ENCODE measurements at regions not wholly inside any gene's neighbourhood (a gene's known extent, or its start where the extent isn't known, plus 50 kb on each side); places are given as distances from the start of the nearest gene placed in this dataset.

DNA sequence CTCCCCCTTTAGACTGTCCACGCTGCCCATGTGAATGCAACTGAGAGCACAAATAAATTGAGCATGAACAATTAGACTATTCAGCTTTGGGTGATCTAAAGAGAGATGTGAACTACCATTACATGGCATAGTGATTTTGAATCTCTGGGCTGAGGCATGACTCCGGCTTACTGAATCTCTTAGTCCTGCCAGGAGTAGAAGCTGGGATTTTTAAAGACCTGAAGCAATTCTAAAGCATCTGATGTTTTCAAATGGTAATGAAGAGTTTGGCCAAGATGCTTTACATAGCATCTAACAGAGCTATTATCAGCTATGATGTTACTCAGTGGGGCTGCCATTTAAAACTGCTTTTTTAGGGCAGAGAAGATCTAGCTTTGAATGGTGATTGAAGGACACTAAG, 1059.1 kb downstream of the SORCS3 start:
- no peak for DNase-seq (ENCODE audit: low read depth)
- in situ Hi-C loops (cut with HindIII; ENCODE audit: low pct_unique_long_range_greater_than_20kb, low sequenced_read_pairs), result no loop called here

DNA sequence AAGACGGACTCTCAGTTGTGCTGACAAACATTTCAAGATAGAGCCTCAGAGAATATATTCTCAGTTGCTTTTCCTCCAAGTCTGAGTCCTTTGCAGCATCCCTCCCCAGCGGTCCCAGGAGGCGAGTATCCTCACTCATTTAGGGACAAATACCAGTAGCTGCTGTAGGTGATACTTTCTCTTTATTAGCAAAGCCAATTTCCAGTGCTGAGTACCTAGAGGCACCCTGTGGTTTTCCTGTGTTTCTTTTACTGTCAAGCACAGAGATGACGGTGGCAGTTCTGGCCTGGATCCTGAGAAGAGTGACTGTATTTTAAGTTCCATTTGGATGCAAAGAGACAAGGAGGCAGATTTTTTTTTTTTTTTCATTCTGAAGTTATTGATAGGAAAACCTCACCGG, 1058.4 kb downstream of the SORCS3 start:
- DNase-seq (ENCODE audit: low read depth), result no peak
- in situ Hi-C loops (cut with HindIII; ENCODE audit: low pct_unique_long_range_greater_than_20kb, low sequenced_read_pairs), result no loop called here

DNA sequence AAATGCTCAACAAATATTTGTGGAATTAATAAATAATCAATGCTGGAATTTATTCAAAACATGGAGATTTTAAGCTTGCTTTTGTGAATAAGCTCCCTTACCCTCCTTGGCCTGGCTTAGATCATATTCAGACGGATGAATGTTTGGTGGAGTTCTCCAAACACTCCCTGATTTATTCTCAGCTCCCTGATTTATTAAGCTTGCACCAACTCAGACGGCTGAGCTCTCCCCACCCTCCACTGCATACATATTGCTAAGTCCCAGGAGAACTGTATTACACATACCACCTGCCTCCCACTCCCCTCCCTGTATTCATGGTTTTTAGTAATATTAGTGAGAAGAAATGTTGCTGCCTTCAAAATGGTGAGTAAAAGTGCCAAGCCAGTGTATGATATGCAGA, 1057.5 kb downstream of the SORCS3 start:
- DNase-seq (ENCODE audit: low read depth), result no peak
- in situ Hi-C loops (cut with HindIII; ENCODE audit: low pct_unique_long_range_greater_than_20kb, low sequenced_read_pairs), result no loop called here

DNA sequence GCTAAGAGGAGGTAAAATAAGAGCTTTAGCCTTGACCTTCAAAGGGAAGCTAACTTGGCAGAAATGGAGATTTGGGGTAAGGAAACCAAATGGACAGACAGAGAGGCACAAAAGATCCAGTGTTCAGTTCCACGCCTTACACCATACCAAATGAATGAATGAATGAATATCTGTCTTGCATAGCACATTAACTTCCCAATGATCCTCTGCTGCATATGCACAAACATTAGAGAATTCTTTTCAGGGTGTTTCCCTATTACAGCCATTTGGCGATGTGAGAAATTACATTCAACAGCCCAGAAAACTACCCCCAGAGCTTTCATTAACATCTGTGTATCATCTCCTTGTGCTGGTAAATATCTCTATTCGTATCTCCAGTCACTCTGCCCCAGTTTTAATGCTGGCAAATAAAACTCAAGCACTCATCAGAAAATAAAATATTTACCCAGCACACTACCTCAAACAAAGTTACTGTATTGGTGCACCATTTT, 1056.2 kb downstream of the SORCS3 start:
- no peak for DNase-seq (ENCODE audit: low read depth)
- in situ Hi-C loops (cut with HindIII; ENCODE audit: low pct_unique_long_range_greater_than_20kb, low sequenced_read_pairs), result no loop called here

DNA sequence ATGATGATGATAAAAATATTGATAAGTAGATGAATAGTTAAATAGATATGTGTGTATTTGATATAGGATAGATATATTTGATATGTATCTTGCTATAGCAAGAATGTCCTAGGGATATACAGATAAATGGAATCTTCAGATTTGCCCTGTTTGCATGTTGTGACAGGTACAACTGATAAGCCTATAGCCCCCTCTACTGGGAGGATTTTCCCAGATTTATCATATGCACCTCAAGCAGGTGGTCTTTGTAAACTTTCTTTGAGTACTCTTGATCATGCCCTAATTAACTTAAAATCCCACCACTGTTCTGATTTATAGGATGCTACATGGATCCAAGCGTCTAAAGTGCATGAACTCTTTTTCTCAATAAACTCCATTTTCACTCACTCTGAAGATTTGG, 1050.7 kb downstream of the SORCS3 start:
- DNase-seq (ENCODE audit: low read depth), result no peak
- in situ Hi-C loops (cut with HindIII; ENCODE audit: low pct_unique_long_range_greater_than_20kb, low sequenced_read_pairs), result no loop called here

DNA sequence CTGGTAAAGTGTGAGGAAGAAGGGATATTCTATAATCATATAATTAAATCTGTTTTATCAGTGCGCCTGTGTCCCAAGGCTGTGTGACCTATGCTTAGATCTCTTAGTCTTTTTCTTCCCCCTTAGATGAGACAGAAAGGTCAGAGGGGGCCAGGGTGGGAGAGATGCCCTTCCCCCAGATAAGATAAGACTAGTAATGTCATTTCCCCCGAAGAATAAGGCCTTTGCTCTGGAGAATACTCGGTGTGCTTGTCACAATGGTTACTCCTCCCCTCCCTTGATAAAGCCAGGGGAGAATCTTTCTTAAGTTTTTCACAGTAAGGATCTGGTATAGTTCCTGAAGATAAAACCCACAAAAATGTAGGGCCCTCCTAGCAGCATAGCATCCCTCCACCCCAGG, 1041.8 kb downstream of the SORCS3 start:
- no peak for DNase-seq (ENCODE audit: low read depth)
- in situ Hi-C loops (cut with HindIII; ENCODE audit: low pct_unique_long_range_greater_than_20kb, low sequenced_read_pairs), result no loop called here

DNA sequence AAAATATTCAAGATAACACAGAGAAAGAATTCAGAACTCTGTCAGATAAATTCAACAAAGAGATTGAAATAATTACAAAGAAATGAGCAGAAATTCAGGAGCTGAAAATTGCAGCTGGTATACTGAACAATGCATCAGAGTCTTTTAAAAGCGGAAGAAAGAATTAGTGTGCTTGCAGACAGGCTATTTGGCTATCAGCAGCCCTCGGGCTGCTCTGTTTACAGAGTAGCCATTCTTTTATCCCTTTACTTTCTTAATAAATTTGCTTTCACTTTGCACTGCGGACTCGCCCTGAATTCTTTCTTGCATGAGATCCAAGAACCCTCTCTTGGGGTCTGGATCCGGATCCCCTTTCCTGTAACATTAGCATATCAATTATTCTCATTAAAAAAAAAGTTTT, 1040.0 kb downstream of the SORCS3 start:
- in situ Hi-C loops (cut with HindIII; ENCODE audit: low pct_unique_long_range_greater_than_20kb, low sequenced_read_pairs), result no loop called here

DNA sequence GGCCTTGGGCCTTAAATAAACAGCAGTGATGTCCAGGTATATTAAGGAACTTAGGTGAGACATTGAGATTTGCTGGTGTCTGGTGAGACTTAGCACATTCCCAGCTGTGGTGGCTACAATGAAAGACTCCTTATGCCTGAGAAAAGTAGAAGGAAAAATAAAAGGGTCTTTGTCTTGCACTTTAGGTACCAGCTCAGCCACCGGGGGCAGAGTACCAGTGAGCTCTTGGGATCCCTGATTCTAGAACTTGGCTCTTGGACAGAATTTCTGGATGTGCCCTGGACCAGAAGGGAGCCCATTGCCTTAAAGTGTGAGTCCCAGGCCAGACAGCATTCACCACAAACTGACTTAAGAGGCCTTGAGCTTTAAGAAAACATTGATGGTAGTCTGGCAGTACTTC, 1038.7 kb downstream of the SORCS3 start:
- in situ Hi-C loops (cut with HindIII; ENCODE audit: low pct_unique_long_range_greater_than_20kb, low sequenced_read_pairs), result no loop called here
- DNase-seq (ENCODE audit: low read depth), result no peak

More for the DNA sequence above, 1040.0 kb downstream of the SORCS3 start:
- no peak for DNase-seq (ENCODE audit: low read depth)

DNA sequence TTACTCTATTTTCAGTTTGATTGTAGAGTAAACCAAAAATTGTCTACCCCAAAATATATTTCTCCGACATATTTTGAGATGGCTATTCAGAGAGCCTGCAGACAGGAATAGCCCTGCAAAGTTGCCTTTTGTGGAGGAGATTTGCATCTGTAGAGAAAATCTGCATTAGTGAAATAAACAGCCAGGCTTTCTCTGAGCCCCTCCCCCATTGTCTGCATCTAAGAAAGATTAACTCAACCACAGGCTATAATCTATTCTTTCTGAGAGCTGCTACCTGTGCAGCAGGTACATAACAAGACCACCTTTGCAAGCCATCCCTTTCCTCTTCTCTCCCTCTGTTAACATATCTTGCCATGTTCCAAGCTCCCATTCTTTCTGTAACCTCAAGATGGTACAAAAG, 1034.2 kb downstream of the SORCS3 start:
- no peak for DNase-seq (ENCODE audit: low read depth)
- in situ Hi-C loops (cut with HindIII; ENCODE audit: low pct_unique_long_range_greater_than_20kb, low sequenced_read_pairs), result no loop called here

DNA sequence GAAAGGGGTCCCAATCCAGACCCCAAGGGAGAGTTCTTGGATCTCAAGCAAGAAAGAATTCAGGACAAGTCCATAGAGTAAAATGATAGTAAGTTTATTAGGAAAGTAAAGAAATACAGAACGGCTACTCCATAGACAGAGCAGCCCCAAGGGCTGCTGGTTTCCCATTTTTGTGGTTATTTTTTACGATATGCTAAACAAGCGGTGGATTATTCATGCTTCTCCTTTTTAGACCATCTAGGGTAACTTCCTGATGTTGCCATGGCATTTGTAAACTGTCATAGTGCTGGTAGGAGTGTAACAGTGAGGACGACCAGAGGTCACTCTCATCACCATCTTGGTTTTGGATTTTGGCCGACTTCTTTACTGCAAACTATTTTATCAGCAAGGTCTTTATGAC, 1033.4 kb downstream of the SORCS3 start:
- in situ Hi-C loops (cut with HindIII; ENCODE audit: low pct_unique_long_range_greater_than_20kb, low sequenced_read_pairs), result no loop called here
- DNase-seq (ENCODE audit: low read depth), result no peak

DNA sequence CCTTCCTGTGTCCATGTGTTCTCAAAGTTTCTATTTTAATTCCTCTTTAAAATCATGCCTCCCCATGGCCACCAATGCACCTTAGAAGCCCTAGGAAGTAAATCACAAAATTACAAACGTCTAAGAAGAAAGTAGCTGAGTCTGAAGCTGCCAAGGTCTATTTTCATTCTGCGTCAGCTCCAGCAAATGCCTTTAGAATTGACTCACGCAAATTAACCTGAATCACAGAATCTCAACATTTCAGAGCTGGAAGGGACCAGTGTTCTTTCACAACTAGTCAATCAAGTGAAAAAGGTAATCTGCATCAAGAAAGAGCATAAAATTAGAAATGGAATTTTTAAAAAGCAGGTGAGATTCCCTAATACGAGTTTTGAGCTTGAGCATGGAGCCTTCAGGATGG, 1017.6 kb downstream of the SORCS3 start:
- in situ Hi-C loops (cut with HindIII; ENCODE audit: low pct_unique_long_range_greater_than_20kb, low sequenced_read_pairs), result no loop called here
- no peak for DNase-seq (ENCODE audit: low read depth)

DNA sequence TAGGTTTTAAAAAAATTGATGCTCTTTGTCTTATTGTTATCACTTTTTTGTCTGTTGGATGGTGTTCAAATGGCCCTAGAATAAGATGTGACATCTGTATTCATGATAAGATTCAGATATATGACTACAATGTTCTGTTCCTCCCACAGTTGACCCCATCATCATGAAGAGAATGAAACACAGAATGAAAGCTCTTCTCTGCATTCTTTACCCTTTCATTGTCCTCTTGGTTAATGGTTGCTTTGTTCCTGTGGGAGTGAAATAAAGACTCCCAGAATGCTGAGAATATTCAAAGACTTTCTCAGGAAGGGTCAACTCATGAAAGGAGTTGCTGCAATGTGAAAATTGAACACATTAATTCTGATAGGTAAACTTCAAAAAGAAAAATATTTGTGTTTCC, 1015.8 kb downstream of the SORCS3 start:
- no peak for DNase-seq (ENCODE audit: low read depth)
- in situ Hi-C loops (cut with HindIII; ENCODE audit: low pct_unique_long_range_greater_than_20kb, low sequenced_read_pairs), result no loop called here

DNA sequence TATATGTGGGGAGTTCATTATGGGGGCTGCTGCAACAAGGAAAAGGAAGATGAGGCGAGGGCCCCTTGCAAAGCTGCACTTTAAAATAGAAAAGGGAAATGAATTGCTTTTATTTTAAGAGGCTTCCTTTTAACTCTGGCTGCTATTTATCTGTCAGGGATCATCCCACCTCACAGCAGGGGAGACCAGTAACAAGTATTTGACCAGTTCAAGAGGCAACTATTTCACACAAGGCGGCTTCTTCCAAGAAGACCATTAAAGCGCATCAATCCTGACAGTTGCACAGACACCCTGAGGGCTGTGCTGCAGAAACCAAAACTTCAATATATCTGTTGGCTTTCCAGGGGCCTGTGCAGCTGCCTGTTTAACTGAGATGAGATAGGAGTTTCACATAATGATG, 1009.2 kb downstream of the SORCS3 start:
- DNase-seq (ENCODE audit: low read depth), result no peak
- in situ Hi-C loops (cut with HindIII; ENCODE audit: low pct_unique_long_range_greater_than_20kb, low sequenced_read_pairs), result no loop called here

DNA sequence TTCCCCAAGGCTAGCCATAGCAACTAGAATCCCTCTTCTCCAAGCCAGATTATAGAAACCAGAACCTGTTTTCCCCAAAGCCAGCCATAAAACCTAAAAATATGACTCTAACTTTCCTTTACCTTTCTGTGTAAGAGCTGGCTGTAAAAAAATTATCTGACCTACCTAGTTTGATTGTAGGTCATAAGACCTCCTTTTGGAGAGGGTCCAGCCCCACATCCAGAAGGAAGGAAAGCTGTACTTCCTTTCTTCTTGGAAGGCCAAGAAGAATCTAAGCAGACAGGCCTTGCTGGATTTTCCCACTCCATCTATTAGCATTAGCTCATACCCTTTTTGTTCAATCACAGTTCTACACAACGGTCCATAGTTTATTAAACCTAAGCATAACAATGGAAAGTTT, 1006.3 kb downstream of the SORCS3 start:
- no peak for DNase-seq (ENCODE audit: low read depth)
- in situ Hi-C loops (cut with HindIII; ENCODE audit: low pct_unique_long_range_greater_than_20kb, low sequenced_read_pairs), result no loop called here

DNA sequence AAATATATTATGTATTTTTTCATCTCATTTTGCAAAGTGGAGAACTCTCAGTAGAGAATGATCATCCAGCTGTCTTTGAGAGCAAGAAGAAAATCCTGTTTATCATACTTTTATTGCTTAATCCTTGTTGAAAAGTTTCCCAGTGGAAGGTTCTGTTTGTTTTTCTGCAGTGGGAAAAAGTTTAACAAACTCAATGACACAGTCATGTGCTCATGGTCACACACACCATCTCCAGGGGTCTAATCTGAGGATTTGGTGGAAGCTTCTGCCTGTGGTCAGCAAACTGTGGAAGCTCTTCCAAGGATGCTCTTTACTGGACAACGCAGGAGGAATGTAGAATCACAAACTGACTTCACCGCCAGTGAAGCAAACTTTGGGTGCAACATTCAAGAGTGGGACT, 1003.9 kb downstream of the SORCS3 start:
- in situ Hi-C loops (cut with HindIII; ENCODE audit: low pct_unique_long_range_greater_than_20kb, low sequenced_read_pairs), result no loop called here
- DNase-seq (ENCODE audit: low read depth), result no peak

DNA sequence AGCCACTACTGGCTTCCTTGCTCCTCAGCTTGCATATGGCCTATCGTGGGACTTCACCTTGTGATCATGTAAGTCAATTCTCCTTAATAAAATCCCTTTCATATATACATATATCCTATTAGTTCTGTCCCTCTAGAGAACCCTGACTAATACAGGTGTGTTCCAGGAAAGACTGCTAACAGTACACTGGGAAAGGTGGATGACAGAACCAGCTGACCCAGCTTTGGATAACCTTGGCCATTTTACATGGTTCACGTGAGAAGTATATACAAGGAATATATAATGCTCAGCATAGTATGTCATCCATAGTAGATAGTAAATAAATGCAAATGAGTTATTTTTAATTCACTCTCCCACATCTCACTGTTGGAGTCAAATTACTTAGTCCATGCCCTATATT, 1003.5 kb downstream of the SORCS3 start:
- in situ Hi-C loops (cut with HindIII; ENCODE audit: low pct_unique_long_range_greater_than_20kb, low sequenced_read_pairs), result no loop called here

DNA sequence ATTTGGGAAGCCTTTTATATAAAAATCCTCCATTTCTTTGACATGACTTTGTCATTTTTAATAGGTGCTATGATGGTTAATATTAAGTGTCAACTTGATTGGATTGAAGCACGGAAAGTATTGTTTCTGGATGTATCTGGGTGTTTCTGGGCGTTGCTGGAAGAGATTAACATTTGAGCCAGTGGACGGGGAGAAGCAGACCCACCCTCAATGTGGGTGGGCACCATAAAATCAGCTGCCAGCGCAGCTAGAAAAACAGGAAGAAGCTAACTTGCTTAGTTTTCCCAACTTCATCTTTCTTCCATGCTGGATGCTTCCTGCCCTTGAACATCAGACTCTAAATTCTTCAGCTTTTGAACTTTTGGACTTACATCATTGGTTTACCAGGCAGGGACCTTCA, 1003.0 kb downstream of the SORCS3 start:
- DNase-seq (ENCODE audit: low read depth), result no peak
- in situ Hi-C loops (cut with HindIII; ENCODE audit: low pct_unique_long_range_greater_than_20kb, low sequenced_read_pairs), result no loop called here

More for the DNA sequence above, 1003.5 kb downstream of the SORCS3 start:
- DNase-seq (ENCODE audit: low read depth), result no peak

DNA sequence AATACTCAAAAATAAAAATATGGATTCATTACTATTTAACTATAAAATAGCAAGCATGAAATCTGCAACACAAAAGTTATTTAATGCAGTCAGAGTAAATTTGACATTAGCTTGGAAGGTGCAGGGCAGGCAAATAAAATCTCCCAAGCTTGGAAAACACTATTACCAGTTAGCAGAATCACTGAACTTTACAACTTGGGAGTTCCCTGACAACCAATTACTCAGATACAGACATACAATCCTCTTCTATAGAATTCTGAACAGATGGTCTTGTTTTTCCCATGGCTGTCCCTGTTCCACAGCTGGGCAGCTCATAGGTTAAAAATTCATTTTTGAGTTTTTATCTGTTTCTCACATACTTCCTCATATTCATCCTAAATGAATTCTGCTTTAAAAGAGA, 1002.6 kb downstream of the SORCS3 start:
- in situ Hi-C loops (cut with HindIII; ENCODE audit: low pct_unique_long_range_greater_than_20kb, low sequenced_read_pairs), result no loop called here
- DNase-seq (ENCODE audit: low read depth), result no peak

DNA sequence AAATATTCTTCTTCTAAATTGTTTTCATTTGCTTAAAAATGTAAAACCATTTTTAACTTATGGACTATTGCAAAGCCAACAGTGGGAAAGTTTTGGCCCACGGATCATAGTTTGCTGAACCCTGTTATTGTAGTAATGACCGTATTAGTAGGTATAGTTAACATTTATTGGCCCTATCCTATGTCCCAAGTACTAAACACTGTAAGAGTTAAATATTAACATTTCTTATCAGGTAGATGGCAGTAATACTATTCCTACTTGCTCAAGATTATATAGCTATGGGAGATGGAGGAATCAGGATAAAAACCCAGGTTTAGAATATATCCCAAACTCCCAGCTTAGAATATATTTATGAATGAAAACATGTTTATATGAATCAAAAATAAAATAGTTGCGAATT, 993.2 kb downstream of the SORCS3 start:
- in situ Hi-C loops (cut with HindIII; ENCODE audit: low pct_unique_long_range_greater_than_20kb, low sequenced_read_pairs), result no loop called here
- no peak for DNase-seq (ENCODE audit: low read depth)

DNA sequence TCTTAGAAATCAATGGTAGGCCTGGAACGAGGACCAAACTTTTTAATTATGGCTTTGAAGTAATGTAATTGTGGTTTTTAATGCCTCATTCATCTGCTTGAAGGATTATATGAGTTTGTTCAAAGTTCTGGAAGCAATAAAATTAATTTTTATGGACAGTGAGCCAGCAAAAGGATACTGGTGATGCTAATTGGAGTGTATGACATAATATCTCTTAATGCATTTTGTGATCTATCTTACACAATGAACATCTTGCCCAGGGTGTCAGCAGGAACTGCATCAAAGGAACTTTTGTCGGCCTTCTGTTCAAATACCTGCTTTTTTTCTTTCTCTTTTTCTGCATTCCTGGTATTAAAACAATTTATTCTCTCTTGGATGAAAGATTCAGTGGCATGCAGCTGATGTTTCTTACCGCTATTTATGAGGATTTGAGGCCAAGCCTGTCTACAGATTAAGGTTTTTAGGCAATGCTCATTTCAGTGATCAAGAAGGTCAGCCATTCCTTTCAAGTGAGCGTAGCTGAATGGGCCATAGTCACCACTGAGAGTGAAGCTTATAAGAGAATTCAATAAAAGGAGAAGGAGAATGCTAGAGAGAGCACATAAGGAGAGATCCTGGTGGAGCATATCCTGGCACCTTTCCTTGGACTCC, 974.8 kb downstream of the SORCS3 start:
- DNase-seq (ENCODE audit: low read depth), result no peak
- in situ Hi-C loops (cut with HindIII; ENCODE audit: low pct_unique_long_range_greater_than_20kb, low sequenced_read_pairs), result no loop called here

Measured in Caki2 (cell line).